ENCODE measurements at regions not wholly inside any gene's neighbourhood (a gene's known extent, or its start where the extent isn't known, plus 50 kb on each side); places are given as distances from the start of the nearest gene placed in this dataset.

GRCh38 chr5:10045376-10045775, 204.3 kb downstream of the ATPSCKMT start:
- TF ChIP-seq CTCF (tag by site-specific recombination; IDR thresholded peaks at IDR 0.05) (no peak), ZBTB49 (tag by site-specific recombination; IDR thresholded peaks at IDR 0.05; ENCODE audit: low read depth) (no peak), ELK4 (IDR thresholded peaks at IDR 0.05; ENCODE audit: borderline replicate concordance, low read depth, low read length) (no peak), ZNF768 (tag by site-specific recombination; IDR thresholded peaks at IDR 0.05) (no peak), ZNF639 (tag by site-specific recombination; IDR thresholded peaks at IDR 0.05) (no peak), ZNF248 (tag by site-specific recombination; IDR thresholded peaks at IDR 0.05) (no peak), BCL11A (tag by site-specific recombination; IDR thresholded peaks at IDR 0.05; ENCODE audit: low read depth) (no peak), REST (tag by site-specific recombination; IDR thresholded peaks at IDR 0.05) (no peak), ZNF548 (tag by site-specific recombination; IDR thresholded peaks at IDR 0.05) (no peak), ZNF18 (tag by site-specific recombination; IDR thresholded peaks at IDR 0.05) (no peak)

Measured in HEK293 (cell line).